ENCODE measurements at regions not wholly inside any gene's neighbourhood (a gene's known extent, or its start where the extent isn't known, plus 50 kb on each side); places are given as distances from the start of the nearest gene placed in this dataset.

DNA sequence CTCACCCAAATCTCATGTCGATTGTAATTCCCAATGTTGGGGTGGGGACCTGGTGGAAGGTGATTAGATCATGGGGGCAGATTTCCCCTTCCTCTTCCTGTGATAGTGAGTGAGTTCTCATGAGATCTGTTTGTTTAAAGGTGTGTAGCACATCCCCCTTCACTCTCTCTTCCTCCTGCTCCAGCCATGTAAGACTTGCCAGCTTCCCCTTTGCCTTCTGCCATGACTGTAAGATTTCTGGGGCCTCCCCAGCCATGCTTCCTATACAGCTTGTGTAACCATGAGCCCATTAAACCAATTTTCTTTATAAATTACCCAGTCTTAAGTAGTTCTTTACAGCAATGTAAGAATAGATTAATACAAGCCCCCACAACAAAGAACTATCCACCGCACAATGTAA, 109.9 kb upstream of the JAZF1 start:
- Histone ChIP-seq H3K36me3 (no peaks in the 10 kb centered on the region), H3K4me3 (no peak overlapping the region), H3K27ac (no peak overlapping the region), H3K9me3 (no peaks in the 10 kb centered on the region), H3K4me1 (no peaks in the 10 kb centered on the region), H3K27me3 (peaks cover 8% of the 10 kb centered on the region)
- WGBS, 2 donors (ENCODE audit: low coverage in 1 of 2), result 90 to 100% methylated on average over 1 of the region's 2 CpGs
- no peak for ATAC-seq
- TF ChIP-seq POLR2A (IDR thresholded peaks at IDR 0.05) (no peak), EP300 (IDR thresholded peaks at IDR 0.05) (no peak), CTCF (IDR thresholded peaks at IDR 0.05) (no peak), POLR2AphosphoS5 (IDR thresholded peaks at IDR 0.05) (no peak)

DNA sequence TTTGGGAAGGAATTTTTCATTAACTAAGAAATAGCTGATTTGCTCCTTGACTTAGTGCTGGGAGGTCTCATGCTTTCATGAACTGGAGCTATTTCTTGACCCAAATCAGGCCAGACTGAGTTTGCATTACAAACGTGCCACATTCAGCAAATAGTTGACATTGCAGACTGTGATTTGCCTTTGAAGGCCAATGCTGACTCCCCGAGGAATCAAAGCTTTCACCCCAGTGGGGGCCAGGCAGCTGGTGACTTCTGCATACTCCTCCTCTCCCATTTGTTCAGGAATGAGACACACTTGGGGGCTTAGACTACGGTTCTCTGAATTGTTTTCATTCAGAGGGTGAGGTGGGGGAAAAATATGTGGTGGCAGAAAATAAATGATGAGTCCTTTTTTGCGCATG, 111.0 kb upstream of the JAZF1 start:
- Histone ChIP-seq H3K27ac (no peak overlapping the region), H3K27me3 (peaks cover 8% of the 10 kb centered on the region), H3K36me3 (no peaks in the 10 kb centered on the region), H3K9me3 (no peaks in the 10 kb centered on the region), H3K4me1 (no peaks in the 10 kb centered on the region), H3K4me3 (no peak overlapping the region)
- no peak for ATAC-seq
- WGBS, 2 donors (ENCODE audit: low coverage in 1 of 2), result 56 to 69% methylated on average over 3 to 4 of the region's 4 CpGs
- TF ChIP-seq POLR2A (IDR thresholded peaks at IDR 0.05) (no peak), POLR2AphosphoS5 (IDR thresholded peaks at IDR 0.05) (no peak), CTCF (IDR thresholded peaks at IDR 0.05) (no peak), EP300 (IDR thresholded peaks at IDR 0.05) (no peak)

DNA sequence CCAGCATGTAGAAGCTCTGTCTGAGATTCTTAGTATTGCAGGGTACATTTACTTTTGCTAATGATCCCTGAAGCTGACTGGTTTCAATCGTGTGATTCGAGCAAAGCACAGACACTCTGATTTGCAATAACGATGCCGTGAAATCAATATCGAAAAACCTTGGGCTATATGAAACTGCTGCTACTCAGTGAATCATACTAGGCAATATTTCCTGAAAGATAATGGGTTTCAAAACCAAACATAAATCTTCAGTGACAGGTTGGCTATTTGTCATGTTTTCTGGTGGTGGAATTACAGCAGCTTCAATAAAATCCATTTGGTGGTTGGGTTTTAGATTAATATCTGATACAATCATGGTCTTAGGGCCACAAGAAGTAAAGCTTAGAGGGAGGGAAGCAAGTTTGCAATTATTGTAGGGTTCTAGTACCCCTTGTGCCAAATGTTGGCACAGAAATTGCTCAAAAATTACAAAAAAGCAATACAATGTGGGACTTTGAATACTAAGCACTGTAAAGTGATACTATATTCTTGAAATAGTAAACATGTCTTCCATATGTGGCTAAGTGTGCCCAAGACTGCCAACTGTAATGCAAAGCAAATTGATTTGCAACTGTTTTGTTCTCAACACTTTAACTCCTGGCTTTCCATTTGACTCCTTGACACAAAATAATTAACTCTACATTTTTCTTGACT, 112.4 kb upstream of the JAZF1 start:
- TF ChIP-seq EP300 (IDR thresholded peaks at IDR 0.05) (no peak), POLR2A (IDR thresholded peaks at IDR 0.05) (no peak), POLR2AphosphoS5 (IDR thresholded peaks at IDR 0.05) (no peak), CTCF (IDR thresholded peaks at IDR 0.05) (no peak)
- Histone ChIP-seq H3K4me1 (no peaks in the 10 kb centered on the region), H3K4me3 (no peak overlapping the region), H3K36me3 (no peaks in the 10 kb centered on the region), H3K9me3 (no peaks in the 10 kb centered on the region), H3K27ac (no peak overlapping the region), H3K27me3 (peaks cover 8% of the 10 kb centered on the region)
- ATAC-seq, result no peak
- 81 to 94% methylated on average over 5 of the region's 5 CpGs for WGBS, 2 donors (ENCODE audit: low coverage in 1 of 2)

DNA sequence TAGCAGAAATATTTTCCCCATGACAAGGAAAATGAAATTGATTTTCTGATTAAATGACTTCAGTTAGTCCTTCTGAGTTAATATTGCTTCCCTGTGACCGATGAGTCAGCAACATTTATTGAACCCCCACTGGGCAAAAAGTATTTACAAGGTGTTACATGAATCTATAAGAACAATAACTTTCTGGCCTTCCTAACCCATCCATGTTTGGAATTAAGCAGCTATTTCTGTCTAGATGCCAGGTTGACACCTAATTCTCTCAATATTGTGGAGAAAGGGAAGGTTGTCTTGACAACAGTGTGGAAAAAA, 112.9 kb upstream of the JAZF1 start:
- ATAC-seq, result no peak
- H3K27me3 ChIP-seq, result peaks cover 8% of the 10 kb centered on the region
- H3K4me3 ChIP-seq, result no peak overlapping the region
- H3K9me3 ChIP-seq, result no peaks in the 10 kb centered on the region
- H3K36me3 ChIP-seq, result no peaks in the 10 kb centered on the region
- no peak overlapping the region for H3K27ac ChIP-seq
- no peaks in the 10 kb centered on the region for H3K4me1 ChIP-seq
- 78 to 100% methylated on average over 1 of the region's 1 CpG for WGBS, 2 donors (ENCODE audit: low coverage in 1 of 2)
- TF ChIP-seq POLR2AphosphoS5 (IDR thresholded peaks at IDR 0.05) (no peak), CTCF (IDR thresholded peaks at IDR 0.05) (no peak), POLR2A (IDR thresholded peaks at IDR 0.05) (no peak), EP300 (IDR thresholded peaks at IDR 0.05) (no peak)
